Activated CD8-positive, alpha-beta memory T cell treated with anti-CD3 and anti-CD28 coated beads, Interleukin-2, amount 10 ng/mL, durations not matched to agents 7 days and 5 days (primary cell): ENCODE measurements at regions not wholly inside any gene's neighbourhood (a gene's known extent, or its start where the extent isn't known, plus 50 kb on each side); places are given as distances from the start of the nearest gene placed in this dataset.

Experiments used
- ATAC-seq: fragments of 150-1000 bp; cut with Tn5 transposase; one replicate; pipeline ENCODE4 v1.10.0; 2021; ENCODE audit warnings: moderate library complexity
- CTCF ChIA-PET: fragments of 350-600 bp; sonication (Branson Sonifier 250); formaldehyde crosslinking; loops from one replicate; lab custom pipeline; 2021; ENCODE audit warnings: antibody characterized with exemption; lab: Charles Lee
- DNase-seq: peaks from one replicate; pipeline ENCODE4 v3.0.0-alpha.2; 2020
- H3K27ac Mint-ChIP-seq: one replicate; pipeline ENCODE4 v1.8.0; 2021; ENCODE audit warnings: mild to moderate bottlenecking, mixed read lengths
- H3K27me3 Mint-ChIP-seq: one replicate; pipeline ENCODE4 v1.8.0; 2021; ENCODE audit warnings: mixed read lengths
- H3K36me3 Mint-ChIP-seq: one replicate; pipeline ENCODE4 v1.8.0; 2021; ENCODE audit warnings: mild to moderate bottlenecking, mixed read lengths
- H3K4me1 Mint-ChIP-seq: one replicate; pipeline ENCODE4 v1.8.0; 2021; ENCODE audit warnings: mixed read lengths
- H3K4me3 Mint-ChIP-seq: one replicate; pipeline ENCODE4 v1.8.0; 2021; ENCODE audit warnings: mild to moderate bottlenecking, moderate library complexity, mixed read lengths
- H3K9me3 Mint-ChIP-seq: one replicate; pipeline ENCODE4 v1.8.0; 2022; ENCODE audit warnings: low read depth, mixed read lengths

DNA sequence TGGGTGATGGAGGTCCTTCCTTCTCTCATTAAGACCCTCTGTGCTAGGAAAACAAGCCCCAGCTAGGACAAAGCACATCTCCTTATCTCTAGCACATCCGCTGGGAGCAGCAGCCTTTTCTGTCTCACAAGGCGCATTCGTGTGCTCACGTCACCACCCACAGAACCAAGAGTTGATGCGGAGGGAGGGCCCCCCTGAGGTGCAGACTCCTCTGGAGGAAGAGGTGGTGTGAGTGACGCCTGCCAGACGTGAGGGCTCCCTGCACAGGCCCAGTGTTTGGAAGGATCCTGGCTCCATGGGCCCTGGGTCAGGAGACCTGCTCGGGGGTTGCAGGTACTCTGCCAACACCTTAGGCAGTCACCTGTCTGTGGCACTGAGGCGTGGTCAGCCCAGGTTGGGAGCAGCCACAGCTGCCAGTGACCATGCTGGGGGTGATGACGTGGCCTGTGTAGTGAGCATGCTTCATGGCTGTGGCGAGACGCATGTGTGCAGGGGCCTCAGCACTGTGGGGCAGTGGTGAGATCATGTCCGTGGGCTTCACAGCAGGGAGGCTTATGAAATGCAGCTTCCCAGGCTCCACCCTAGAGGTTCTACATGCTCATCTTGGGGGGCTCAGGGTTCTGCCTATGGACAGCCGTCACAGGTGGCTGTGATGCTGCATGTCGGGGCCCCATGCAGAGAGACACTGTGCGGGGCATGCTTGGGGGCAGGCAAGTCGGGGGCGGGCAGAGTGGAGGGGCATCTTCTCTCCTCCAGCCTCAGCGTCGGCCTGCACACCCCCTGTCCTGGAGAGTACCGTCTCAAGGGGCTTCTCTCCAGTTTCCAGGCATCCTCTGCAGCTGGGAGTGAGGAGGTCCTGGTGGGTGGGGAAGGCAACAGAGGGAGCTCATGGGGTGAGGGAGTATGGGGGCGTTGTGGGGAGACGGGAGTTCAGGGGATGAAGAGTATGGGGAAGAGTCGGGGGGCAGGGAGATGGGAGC lies 56.2 kb upstream of the DPYSL4 start:
- H3K27ac Mint-ChIP-seq: no peak overlapping the region
- CTCF ChIA-PET: no interaction called here
- no peaks in the 10 kb centered on the region for H3K36me3 Mint-ChIP-seq

DNA sequence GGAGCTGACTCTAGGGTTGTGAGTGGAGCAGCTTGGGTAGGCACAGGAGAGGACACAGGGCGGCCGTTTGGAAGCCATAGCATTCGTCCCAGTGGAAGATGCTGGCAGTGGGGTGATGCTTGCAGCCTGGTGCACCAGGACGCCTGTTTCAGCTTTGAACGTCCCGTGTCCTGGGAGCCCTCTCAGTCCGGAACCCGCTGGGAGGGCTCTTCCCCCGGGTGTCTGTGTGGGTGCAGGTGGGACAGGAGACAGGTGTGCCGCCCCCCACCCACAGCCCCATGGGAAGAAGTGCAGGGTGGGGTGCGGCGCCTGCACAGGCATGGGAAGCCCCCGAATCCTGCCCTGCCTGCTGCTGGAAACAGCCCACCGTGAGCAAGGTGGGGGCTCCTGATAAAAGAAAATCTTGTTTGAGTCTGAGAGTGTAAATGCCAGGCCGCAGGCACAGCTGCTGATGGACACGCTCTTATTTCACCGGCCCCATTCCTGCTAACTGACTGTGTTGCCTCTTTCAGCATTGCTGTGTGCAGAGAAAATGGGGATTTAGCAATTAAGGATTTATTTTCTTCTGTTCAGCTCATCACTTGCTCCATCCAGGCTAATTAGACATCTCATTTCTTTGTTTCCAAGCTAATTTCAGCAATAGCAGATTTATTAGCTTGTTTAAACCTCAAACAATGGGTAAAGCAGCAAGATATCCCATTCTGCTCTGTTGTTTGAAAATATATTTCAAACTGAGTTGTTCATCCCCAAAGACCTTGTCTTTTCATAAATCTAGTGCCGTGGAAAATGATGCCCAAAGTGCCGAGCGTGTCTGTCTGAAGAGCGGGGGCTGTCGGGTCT lies 54.9 kb upstream of the DPYSL4 start:
- no peaks in the 10 kb centered on the region for H3K36me3 Mint-ChIP-seq
- H3K9me3 Mint-ChIP-seq: no peaks in the 10 kb centered on the region
- H3K27ac Mint-ChIP-seq: no peak overlapping the region
- no peak for ATAC-seq
- no peak overlapping the region for H3K4me3 Mint-ChIP-seq
- peaks cover 22% of the 10 kb centered on the region for H3K27me3 Mint-ChIP-seq
- CTCF ChIA-PET: no interaction called here
- no peaks in the 10 kb centered on the region for H3K4me1 Mint-ChIP-seq
- no peak for DNase-seq

More for the DNA sequence above, 56.2 kb upstream of the DPYSL4 start:
- H3K4me3 Mint-ChIP-seq: no peak overlapping the region
- DNase-seq: no peak
- H3K9me3 Mint-ChIP-seq: no peaks in the 10 kb centered on the region
- peaks cover 22% of the 10 kb centered on the region for H3K27me3 Mint-ChIP-seq
- ATAC-seq: no peak
- no peaks in the 10 kb centered on the region for H3K4me1 Mint-ChIP-seq

DNA sequence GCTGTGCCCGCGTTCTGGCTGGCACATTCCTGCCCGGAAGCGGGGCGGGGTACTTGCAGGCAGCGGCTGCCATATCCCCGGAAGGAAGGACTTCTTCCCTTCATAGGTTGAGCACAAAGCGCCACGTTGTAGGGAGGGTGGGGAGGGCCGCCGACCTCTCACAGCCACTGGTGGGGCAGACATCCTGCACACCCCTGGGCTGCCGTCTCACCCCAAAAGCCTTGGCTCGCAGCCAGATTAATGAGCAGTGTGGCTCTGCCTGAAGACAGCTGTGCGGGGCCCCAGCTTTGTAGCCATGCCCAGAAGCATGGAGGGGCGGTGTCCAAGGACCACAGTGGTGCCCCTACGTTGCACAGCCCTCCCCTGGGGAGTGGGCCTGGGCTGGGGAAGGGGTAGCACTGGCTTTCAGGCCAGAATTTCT lies 54.3 kb upstream of the DPYSL4 start:
- CTCF ChIA-PET: no interaction called here
- H3K4me3 Mint-ChIP-seq: no peak overlapping the region
- no peaks in the 10 kb centered on the region for H3K36me3 Mint-ChIP-seq
- H3K4me1 Mint-ChIP-seq: no peaks in the 10 kb centered on the region
- ATAC-seq (no peak), DNase-seq (no peak)
- H3K27me3 Mint-ChIP-seq: peaks cover 22% of the 10 kb centered on the region
- no peak overlapping the region for H3K27ac Mint-ChIP-seq
- H3K9me3 Mint-ChIP-seq: no peaks in the 10 kb centered on the region

DNA sequence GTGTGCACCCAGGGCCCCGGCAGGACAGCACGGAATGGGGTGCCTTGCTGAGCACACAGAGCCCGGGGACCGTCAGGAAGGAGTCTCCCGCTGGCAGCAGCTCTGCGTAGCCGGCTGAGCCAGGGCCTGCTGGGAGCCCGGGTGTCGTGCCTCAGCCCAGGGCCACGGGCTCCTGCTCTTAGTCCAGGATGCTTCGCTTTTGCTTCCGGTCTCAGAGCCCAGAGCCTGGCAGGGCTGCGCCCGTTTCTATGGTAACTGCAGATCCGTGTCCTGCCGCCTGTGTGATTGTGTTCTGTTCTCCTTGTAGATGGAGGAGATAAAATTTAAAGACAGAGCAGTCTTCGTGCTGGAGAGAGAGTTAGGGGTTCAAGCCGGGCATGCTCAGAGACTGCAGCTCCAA lies 53.7 kb upstream of the DPYSL4 start:
- Mint-ChIP-seq H3K4me3 (no peak overlapping the region), H3K27ac (no peak overlapping the region), H3K9me3 (no peaks in the 10 kb centered on the region), H3K4me1 (no peaks in the 10 kb centered on the region), H3K27me3 (peaks cover 20% of the 10 kb centered on the region), H3K36me3 (no peaks in the 10 kb centered on the region)
- CTCF ChIA-PET: no interaction called here
- peak; percentile 33 for ATAC-seq
- DNase-seq: no peak

DNA sequence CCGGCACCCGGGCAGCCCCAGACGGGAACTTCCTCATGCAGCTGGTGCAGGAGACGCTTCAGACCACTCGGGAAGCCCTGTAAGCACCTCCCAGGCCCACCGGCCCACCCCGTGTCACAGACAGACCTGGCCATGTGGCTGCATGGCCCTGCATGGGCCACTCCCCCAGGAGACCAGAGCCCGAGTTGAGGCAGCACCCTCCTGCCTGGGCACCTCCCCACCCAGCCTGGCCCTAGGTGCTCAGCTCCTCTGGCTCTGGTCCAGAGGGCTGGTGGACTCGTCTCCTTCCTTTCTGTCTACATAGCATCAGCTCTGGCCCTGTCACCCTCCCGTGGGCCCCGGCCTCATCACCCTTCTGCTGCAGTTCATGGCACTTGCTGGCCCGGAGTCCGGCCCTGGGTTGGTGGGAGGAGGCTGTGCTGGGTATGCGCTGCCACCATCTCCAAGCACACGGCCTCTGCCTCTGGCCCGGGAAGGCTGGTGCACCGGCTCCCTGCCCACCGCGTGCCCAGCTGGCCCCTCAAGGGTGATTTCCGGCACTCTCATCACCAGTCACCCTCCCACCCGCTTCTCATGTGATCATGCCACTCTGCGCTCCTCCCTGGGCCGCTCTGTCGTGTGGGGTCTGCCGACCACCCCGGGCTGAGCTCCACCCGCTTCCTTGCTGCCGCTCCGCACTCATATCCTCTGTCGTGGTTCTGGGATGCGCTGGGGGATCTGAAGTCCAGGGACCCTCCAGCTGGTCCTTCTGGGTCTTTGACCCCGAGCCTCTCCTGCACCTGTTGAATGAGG lies 53.1 kb upstream of the DPYSL4 start:
- Mint-ChIP-seq H3K4me3 (no peak overlapping the region), H3K27ac (no peak overlapping the region), H3K36me3 (no peaks in the 10 kb centered on the region), H3K4me1 (no peaks in the 10 kb centered on the region), H3K9me3 (no peaks in the 10 kb centered on the region), H3K27me3 (peaks cover 16% of the 10 kb centered on the region)
- CTCF ChIA-PET: no interaction called here
- ATAC-seq (no peak), DNase-seq (no peak)

DNA sequence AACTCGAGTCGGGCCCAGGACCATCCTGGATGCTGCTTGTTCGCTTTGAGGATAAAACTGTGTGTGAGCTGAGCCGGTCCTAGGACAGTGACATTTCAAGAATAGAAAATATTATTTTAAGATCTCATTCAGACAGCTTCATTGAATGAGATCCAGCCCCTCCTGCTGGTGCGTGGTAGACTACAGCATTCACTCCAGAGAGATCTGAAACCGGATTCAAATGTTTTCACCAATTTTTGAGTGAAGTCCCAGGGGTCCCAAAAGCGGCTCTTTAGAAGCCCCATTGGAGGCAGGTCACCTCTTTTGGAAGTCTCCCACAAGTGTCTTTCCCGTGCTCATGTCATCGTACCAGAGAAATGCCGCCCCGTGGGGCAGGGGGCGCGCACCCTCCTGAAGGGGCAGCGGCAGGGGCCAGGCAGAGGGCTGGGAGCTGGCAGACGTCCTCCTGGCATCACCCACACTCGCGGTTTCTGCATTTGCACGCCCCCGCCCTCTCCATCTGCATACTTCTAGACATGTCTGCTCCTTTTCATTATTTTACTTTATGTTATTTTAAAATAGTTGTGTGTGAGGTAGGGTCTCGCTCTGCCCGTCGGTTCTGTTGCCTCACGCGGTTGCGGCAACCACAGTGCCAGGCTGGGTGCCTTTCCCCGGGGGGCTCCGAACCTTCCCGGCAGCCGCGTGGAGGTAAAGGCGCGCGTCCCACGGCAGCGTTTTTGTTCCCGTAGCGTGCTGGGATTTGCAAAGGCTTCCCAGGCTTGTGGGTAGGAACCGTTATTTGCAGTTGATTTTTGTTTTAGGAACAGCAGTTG lies 52.3 kb upstream of the DPYSL4 start:
- no peaks in the 10 kb centered on the region for H3K9me3 Mint-ChIP-seq
- ATAC-seq (no peak), DNase-seq (no peak)
- peaks cover 14% of the 10 kb centered on the region for H3K27me3 Mint-ChIP-seq
- no peaks in the 10 kb centered on the region for H3K4me1 Mint-ChIP-seq
- no peaks in the 10 kb centered on the region for H3K36me3 Mint-ChIP-seq
- no peak overlapping the region for H3K27ac Mint-ChIP-seq
- H3K4me3 Mint-ChIP-seq: no peak overlapping the region
- CTCF ChIA-PET: no interaction called here

DNA sequence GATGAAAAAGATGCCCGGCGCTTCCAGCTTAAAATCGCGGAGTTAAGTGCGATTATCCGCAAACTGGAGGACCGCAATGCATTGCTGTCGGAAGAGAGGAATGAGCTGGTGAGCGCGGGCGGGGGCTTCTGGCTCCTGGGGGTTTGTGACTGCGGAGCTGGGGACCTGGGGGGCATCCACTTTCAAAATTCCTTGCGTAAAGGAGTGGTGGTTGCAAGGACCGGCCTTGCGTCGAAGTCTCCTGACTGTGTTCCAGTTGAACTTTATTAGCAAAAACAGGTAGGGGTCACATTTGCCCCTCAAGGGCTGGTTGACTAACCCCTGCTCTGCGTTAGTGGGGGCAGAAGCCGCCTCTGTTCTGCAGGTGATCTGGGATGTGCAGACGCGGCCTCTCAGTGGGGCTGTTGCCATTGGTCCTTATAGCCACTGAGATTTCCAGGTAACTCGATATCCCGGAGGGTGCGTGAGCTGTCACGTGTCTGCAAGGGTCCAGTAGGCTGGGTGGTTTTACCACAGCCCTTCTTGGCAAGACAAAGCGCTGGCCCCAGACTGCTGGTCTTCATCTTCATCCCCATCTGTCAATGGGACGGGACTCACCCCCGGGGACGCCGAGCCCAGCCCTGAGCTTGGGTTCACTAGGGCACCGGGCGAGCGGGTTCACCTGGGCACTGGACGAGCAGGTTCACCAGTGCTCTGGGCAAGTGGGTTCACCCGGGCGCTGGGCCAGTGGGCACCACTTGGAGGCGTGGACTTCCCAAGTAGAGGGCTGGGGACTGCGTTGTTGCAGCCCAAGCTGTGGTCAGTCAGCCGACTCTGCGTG lies 51.5 kb upstream of the DPYSL4 start:
- H3K4me1 Mint-ChIP-seq: no peaks in the 10 kb centered on the region
- no peak overlapping the region for H3K27ac Mint-ChIP-seq
- H3K27me3 Mint-ChIP-seq: peaks cover 12% of the 10 kb centered on the region
- H3K36me3 Mint-ChIP-seq: no peaks in the 10 kb centered on the region
- no peak for ATAC-seq
- no peaks in the 10 kb centered on the region for H3K9me3 Mint-ChIP-seq
- CTCF ChIA-PET: interaction anchor here (0.7 kb wide), 1 partner anchor 113 kb away, joined by 3 read pairs; no protein-coding TSS in a partner anchor
- DNase-seq: no peak
- H3K4me3 Mint-ChIP-seq: no peak overlapping the region

DNA sequence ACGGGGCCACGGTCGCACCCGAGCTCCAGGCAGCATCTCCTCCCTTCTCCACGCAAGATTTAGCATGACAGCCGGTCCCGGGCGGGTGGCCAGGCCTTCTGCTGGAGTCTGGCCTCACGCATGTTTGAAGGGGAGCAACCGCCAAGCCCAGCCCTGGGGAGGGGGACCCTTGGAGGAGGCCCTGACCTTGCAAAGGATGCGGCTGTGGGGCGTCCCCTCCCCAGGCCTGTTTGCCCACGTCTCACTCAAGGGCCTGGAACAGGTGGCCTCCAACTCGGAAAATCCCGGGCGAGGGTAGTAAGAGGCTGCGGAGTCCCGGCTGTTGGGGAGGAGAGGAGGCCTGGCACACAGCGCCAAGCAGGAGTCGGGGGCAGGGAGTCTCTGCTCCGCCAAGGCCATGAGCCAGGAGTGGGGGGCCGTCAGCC lies 50.6 kb upstream of the DPYSL4 start:
- Mint-ChIP-seq H3K36me3 (no peaks in the 10 kb centered on the region), H3K27ac (no peak overlapping the region), H3K27me3 (peaks cover 11% of the 10 kb centered on the region), H3K9me3 (no peaks in the 10 kb centered on the region), H3K4me3 (no peak overlapping the region), H3K4me1 (no peaks in the 10 kb centered on the region)
- DNase-seq: no peak
- ATAC-seq: no peak
- CTCF ChIA-PET: interaction anchor here (0.7 kb wide), 1 partner anchor 114 kb away, joined by 3 read pairs; no protein-coding TSS in a partner anchor

DNA sequence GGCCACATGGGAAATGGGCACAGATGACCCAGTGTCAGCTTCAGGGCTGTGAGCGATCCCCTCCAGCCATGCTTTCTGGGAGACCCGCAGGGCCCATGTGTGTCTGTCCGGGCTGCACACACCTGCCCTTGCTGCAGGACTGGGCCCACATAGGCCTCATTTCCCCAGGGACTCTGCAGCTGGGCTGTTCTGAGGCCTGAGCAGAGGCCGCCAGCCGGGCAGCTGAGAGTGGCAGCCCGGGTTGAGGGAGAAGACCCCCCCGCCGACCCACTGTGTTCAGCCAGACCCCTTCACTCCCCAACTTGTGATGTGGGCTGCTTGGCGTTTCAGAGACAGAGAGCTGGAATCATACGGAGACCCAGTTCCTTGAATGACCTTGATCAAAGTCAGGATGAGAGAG lies 50.1 kb upstream of the DPYSL4 start:
- H3K9me3 Mint-ChIP-seq: no peaks in the 10 kb centered on the region
- H3K27me3 Mint-ChIP-seq: peaks cover 11% of the 10 kb centered on the region
- no peak overlapping the region for H3K4me3 Mint-ChIP-seq
- no peaks in the 10 kb centered on the region for H3K4me1 Mint-ChIP-seq
- CTCF ChIA-PET: no interaction called here
- DNase-seq: no peak
- H3K27ac Mint-ChIP-seq: no peak overlapping the region
- ATAC-seq: no peak
- H3K36me3 Mint-ChIP-seq: no peaks in the 10 kb centered on the region
